ENCODE measurements at regions not wholly inside any gene's neighbourhood (a gene's known extent, or its start where the extent isn't known, plus 50 kb on each side); places are given as distances from the start of the nearest gene placed in this dataset.

GRCh38 chr17:55664287-55664686, 58.4 kb downstream of the TMEM100 start:
- peaks cover 0 to 6% (median 0%) of the 10 kb centered on the region in 4 donors for H3K4me1 ChIP-seq (ENCODE audit: control insufficient read depth in 4 of 4, insufficient read depth in 4 of 4, low read length in 3 of 4)
- 78% methylated on average over 3 of the region's 3 CpGs for WGBS
- no peaks in the 10 kb centered on the region for H3K36me3 ChIP-seq (ENCODE audit: control insufficient read depth in 4 of 4, insufficient read depth in 3 of 4, low read depth in 1 of 4, low read length in 3 of 4)
- no peak for DNase-seq (ENCODE audit: low spot score)
- no peak overlapping the region for H3K4me3 ChIP-seq (ENCODE audit: low read depth in 1 of 3, low read length in 3 of 3)
- H3K27me3 ChIP-seq (ENCODE audit: control insufficient read depth in 4 of 4, insufficient read depth in 4 of 4, low read length in 3 of 4): no peaks in the 10 kb centered on the region
- no peaks in the 10 kb centered on the region for H3K9me3 ChIP-seq (ENCODE audit: control insufficient read depth in 4 of 4, low read length in 3 of 4)
- TF ChIP-seq SP1 (IDR thresholded peaks at IDR 0.05) (no peak), FOXA1 (IDR thresholded peaks at IDR 0.05) (no peak), GABPA (IDR thresholded peaks at IDR 0.05 in 1 of 2, conservative IDR thresholded peaks at IDR 0.05 in 1 of 2) (no peak), ATF3 (IDR thresholded peaks at IDR 0.05) (no peak), RXRA (IDR thresholded peaks at IDR 0.05) (no peak), NR2F2 (IDR thresholded peaks at IDR 0.05) (no peak), MAX (IDR thresholded peaks at IDR 0.05) (no peak), JUND (IDR thresholded peaks at IDR 0.05) (no peak), FOXA2 (IDR thresholded peaks at IDR 0.05) (no peak), HNF4G (IDR thresholded peaks at IDR 0.05) (no peak), CTCF (IDR thresholded peaks at IDR 0.05; ENCODE audit: low read depth, low read length, missing input control) (no peak), REST (IDR thresholded peaks at IDR 0.05) (no peak)
- H3K27ac ChIP-seq (ENCODE audit: low read depth in 1 of 2, low read length in 2 of 2): no peak overlapping the region
- H3K9ac ChIP-seq (ENCODE audit: low read depth in 1 of 2, low read length in 2 of 2): no peak overlapping the region

GRCh38 chr17:55663400-55663799, 59.3 kb downstream of the TMEM100 start:
- Histone ChIP-seq H3K4me1 (ENCODE audit: control insufficient read depth in 4 of 4, insufficient read depth in 4 of 4, low read length in 3 of 4) (peaks cover 0 to 6% (median 0%) of the 10 kb centered on the region in 4 donors), H3K27me3 (ENCODE audit: control insufficient read depth in 4 of 4, insufficient read depth in 4 of 4, low read length in 3 of 4) (no peaks in the 10 kb centered on the region), H3K4me3 (ENCODE audit: low read depth in 1 of 3, low read length in 3 of 3) (no peak overlapping the region), H3K27ac (ENCODE audit: low read depth in 1 of 2, low read length in 2 of 2) (no peak overlapping the region), H3K9me3 (ENCODE audit: control insufficient read depth in 4 of 4, low read length in 3 of 4) (no peaks in the 10 kb centered on the region), H3K9ac (ENCODE audit: low read depth in 1 of 2, low read length in 2 of 2) (no peak overlapping the region), H3K36me3 (ENCODE audit: control insufficient read depth in 4 of 4, insufficient read depth in 3 of 4, low read depth in 1 of 4, low read length in 3 of 4) (no peaks in the 10 kb centered on the region)
- no peak for DNase-seq (ENCODE audit: low spot score)
- TF ChIP-seq RXRA (IDR thresholded peaks at IDR 0.05) (no peak), EGR1 (IDR thresholded peaks at IDR 0.05; ENCODE audit: low read depth in 2 of 2) (no peak), GABPA (IDR thresholded peaks at IDR 0.05 in 1 of 2, conservative IDR thresholded peaks at IDR 0.05 in 1 of 2) (no peak), ATF3 (IDR thresholded peaks at IDR 0.05) (no peak), MAX (IDR thresholded peaks at IDR 0.05) (no peak), NR2F2 (IDR thresholded peaks at IDR 0.05) (no peak), TAF1 (conservative IDR thresholded peaks at IDR 0.05) (no peak), HNF4A (conservative IDR thresholded peaks at IDR 0.05) (no peak), RAD21 (IDR thresholded peaks at IDR 0.05) (no peak), CTCF (IDR thresholded peaks at IDR 0.05; ENCODE audit: low read depth, low read length, missing input control) (no peak), REST (IDR thresholded peaks at IDR 0.05) (no peak), JUND (IDR thresholded peaks at IDR 0.05) (no peak), FOXA2 (IDR thresholded peaks at IDR 0.05) (no peak), YY1 (IDR thresholded peaks at IDR 0.05) (no peak), SP1 (IDR thresholded peaks at IDR 0.05) (no peak)

All from liver (tissue), 8 donors.